NCI-H2227 (cell line): ENCODE measurements at regions not wholly inside any gene's neighbourhood (a gene's known extent, or its start where the extent isn't known, plus 50 kb on each side); places are given as distances from the start of the nearest gene placed in this dataset.
"Not testable (repeated sequence)": the region's sequence is repeated elsewhere in the genome, so short reads cannot be mapped to it uniquely, and the experiment has no call there.

Experiments
- DNase-seq: peaks from one replicate; lab custom pipeline; 2025; ENCODE audit not compliant: unreplicated experiment; lab: John Stamatoyannopoulos, UW

- DNase-seq: no peak
These were observed 900.5 kb downstream of the C6orf118 start for GRCh38 chr6:164408868-164409267.

GRCh38 chr6:164404812-164405488, 904.5 kb downstream of the C6orf118 start:
- DNase-seq: no peak

- DNase-seq: no peak
These were observed 907.5 kb downstream of the C6orf118 start for GRCh38 chr6:164401871-164402270.

GRCh38 chr6:164398647-164399046, 910.8 kb downstream of the C6orf118 start:
- no peak for DNase-seq

- DNase-seq: no peak
These were observed 913.0 kb downstream of the C6orf118 start for GRCh38 chr6:164396071-164397047.

GRCh38 chr6:164379795-164380194, 929.6 kb downstream of the C6orf118 start:
- no peak for DNase-seq

- no peak for DNase-seq
These were observed 931.1 kb downstream of the C6orf118 start for GRCh38 chr6:164378330-164378729.

GRCh38 chr6:164377348-164377918, 932.0 kb downstream of the C6orf118 start:
- no peak for DNase-seq

GRCh38 chr6:164370773-164371172, 938.6 kb downstream of the C6orf118 start:
- DNase-seq: no peak

- no peak for DNase-seq
These were observed 944.9 kb downstream of the QKI start for GRCh38 chr6:164359441-164359840.

- no peak for DNase-seq
These were observed 944.5 kb downstream of the QKI start for GRCh38 chr6:164359036-164359435.

GRCh38 chr6:164356814-164357213, 942.3 kb downstream of the QKI start:
- DNase-seq: no peak

GRCh38 chr6:164347455-164347854, 932.9 kb downstream of the QKI start:
- no peak for DNase-seq

- DNase-seq: no peak
These were observed 932.1 kb downstream of the QKI start for GRCh38 chr6:164346631-164347030.

GRCh38 chr6:164345806-164346496, 931.4 kb downstream of the QKI start:
- no peak for DNase-seq

- DNase-seq: no peak
These were observed 930.8 kb downstream of the QKI start for GRCh38 chr6:164345327-164345726.

- no peak for DNase-seq
These were observed 930.3 kb downstream of the QKI start for GRCh38 chr6:164344801-164345291.

GRCh38 chr6:164339442-164339841, 924.9 kb downstream of the QKI start:
- DNase-seq: not testable (repeated sequence)

- no peak for DNase-seq
These were observed 923.4 kb downstream of the QKI start for GRCh38 chr6:164337925-164338397.

GRCh38 chr6:164337024-164337924, 922.8 kb downstream of the QKI start:
- DNase-seq: no peak
